Suprapubic skin (tissue), 4 donors: ENCODE measurements at regions not wholly inside any gene's neighbourhood (a gene's known extent, or its start where the extent isn't known, plus 50 kb on each side); places are given as distances from the start of the nearest gene placed in this dataset.

Experiments used
- DNase-seq, 2 donors: peaks; one replicate each; pipeline ENCODE4 v3.0.0-alpha.2; 2019; ENCODE audit warnings: low spot score in 2 of 2
- H3K27ac ChIP-seq: fragments of 200-600 bp; sonication (generic); one replicate; pipeline ENCODE4 v1.5.1; 2019
- H3K27me3 ChIP-seq: fragments of 200-600 bp; sonication (generic); one replicate; pipeline ENCODE4 v1.5.1; 2019
- H3K36me3 ChIP-seq: fragments of 200-600 bp; sonication (generic); one replicate; pipeline ENCODE4 v1.5.1; 2019
- H3K4me1 ChIP-seq: fragments of 200-600 bp; sonication (generic); one replicate; pipeline ENCODE4 v1.5.1; 2019
- H3K4me3 ChIP-seq: fragments of 200-600 bp; sonication (generic); one replicate; pipeline ENCODE4 v1.5.1; 2019; ENCODE audit warnings: mild to moderate bottlenecking
- H3K9me3 ChIP-seq: fragments of 200-600 bp; sonication (generic); one replicate; pipeline ENCODE4 v1.5.1; 2019
- CTCF ChIP-seq, 2 donors: fragments of 200-600 bp in 1 of 2; fragments of 450-650 bp in 1 of 2; sonication (generic) in 1 of 2; IDR thresholded peaks; one replicate each; pipeline ENCODE4 v1.5.1; 2016 to 2019; ENCODE audit warnings: antibody characterized with exemption in 2 of 2, mild to moderate bottlenecking in 1 of 2, moderate library complexity in 1 of 2
- EP300 ChIP-seq: sonication (generic); formaldehyde crosslinking; IDR thresholded peaks from one replicate; pipeline ENCODE4 v1.6.1; 2017; ENCODE audit warnings: antibody characterized with exemption
- POLR2A ChIP-seq, 2 donors: fragments of 450-650 bp; IDR thresholded peaks; one replicate each; pipeline ENCODE4 v1.6.1; 2017; ENCODE audit warnings: antibody characterized with exemption in 2 of 2, mild to moderate bottlenecking in 2 of 2, moderate library complexity in 2 of 2
- POLR2AphosphoS5 ChIP-seq, 3 donors: sonication (generic); formaldehyde crosslinking; IDR thresholded peaks; one replicate each; pipeline ENCODE4 v1.6.1; 2017; ENCODE audit warnings: antibody characterized with exemption in 3 of 3
- WGBS: methylation state at CpG from one replicate; pipeline ENCODE4 v1.1.5; 2018; 5-methylcytosine and 5-hydroxymethylcytosine counted together

- Histone ChIP-seq H3K27ac (no peak overlapping the region), H3K9me3 (no peaks in the 10 kb centered on the region), H3K4me3 (no peak overlapping the region), H3K4me1 (no peaks in the 10 kb centered on the region), H3K36me3 (no peaks in the 10 kb centered on the region), H3K27me3 (no peaks in the 10 kb centered on the region)
- no peak for TF ChIP-seq POLR2A (IDR thresholded peaks at IDR 0.05)
- TF ChIP-seq CTCF (IDR thresholded peaks at IDR 0.05): no peak
- no peak for TF ChIP-seq EP300
- TF ChIP-seq POLR2AphosphoS5 (IDR thresholded peaks at IDR 0.05): no peak
- 65% methylated on average over 5 of the region's 5 CpGs for WGBS
- DNase-seq: no peak
These were observed 63.0 kb upstream of the BASP1 start for GRCh38 chr5:17154211-17154996.

GRCh38 chr5:17156463-17156862 lies 61.0 kb upstream of the BASP1 start:
- Histone ChIP-seq H3K27ac (no peak overlapping the region), H3K27me3 (no peaks in the 10 kb centered on the region), H3K9me3 (no peaks in the 10 kb centered on the region), H3K4me3 (no peak overlapping the region), H3K4me1 (no peaks in the 10 kb centered on the region), H3K36me3 (no peaks in the 10 kb centered on the region)
- TF ChIP-seq EP300 (no peak), POLR2A (IDR thresholded peaks at IDR 0.05) (no peak), POLR2AphosphoS5 (IDR thresholded peaks at IDR 0.05) (no peak), CTCF (IDR thresholded peaks at IDR 0.05) (no peak)
- 97% methylated on average over 4 of the region's 4 CpGs for WGBS
- no peak for DNase-seq

DNA sequence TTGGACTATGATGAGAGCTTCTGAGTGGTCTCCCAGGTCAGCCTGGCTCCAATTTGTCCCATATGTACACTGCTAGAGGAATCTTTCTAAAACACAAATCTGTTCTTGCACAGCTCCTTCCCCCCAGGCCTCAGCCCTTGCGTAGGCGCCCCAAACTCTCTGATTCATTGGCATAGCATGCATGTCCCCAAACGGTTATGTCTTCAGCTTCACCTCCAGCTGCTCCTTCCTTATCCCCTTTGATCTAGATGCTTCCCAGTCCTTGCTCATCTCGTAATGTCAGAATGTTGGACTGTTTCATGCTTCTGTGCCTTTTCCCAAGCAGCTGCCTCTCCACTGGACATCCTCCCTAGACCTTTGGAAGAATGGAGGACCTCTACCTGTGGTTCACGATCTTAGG lies 60.1 kb upstream of the BASP1 start:
- H3K36me3 ChIP-seq: no peaks in the 10 kb centered on the region
- WGBS: 89% methylated on average over 5 of the region's 5 CpGs
- DNase-seq: no peak
- no peaks in the 10 kb centered on the region for H3K4me1 ChIP-seq
- TF ChIP-seq CTCF (IDR thresholded peaks at IDR 0.05): no peak
- TF ChIP-seq POLR2AphosphoS5 (IDR thresholded peaks at IDR 0.05): no peak
- TF ChIP-seq POLR2A (IDR thresholded peaks at IDR 0.05): no peak
- no peak for TF ChIP-seq EP300
- H3K9me3 ChIP-seq: no peaks in the 10 kb centered on the region
- H3K27me3 ChIP-seq: no peaks in the 10 kb centered on the region
- no peak overlapping the region for H3K4me3 ChIP-seq
- H3K27ac ChIP-seq: no peak overlapping the region

DNA sequence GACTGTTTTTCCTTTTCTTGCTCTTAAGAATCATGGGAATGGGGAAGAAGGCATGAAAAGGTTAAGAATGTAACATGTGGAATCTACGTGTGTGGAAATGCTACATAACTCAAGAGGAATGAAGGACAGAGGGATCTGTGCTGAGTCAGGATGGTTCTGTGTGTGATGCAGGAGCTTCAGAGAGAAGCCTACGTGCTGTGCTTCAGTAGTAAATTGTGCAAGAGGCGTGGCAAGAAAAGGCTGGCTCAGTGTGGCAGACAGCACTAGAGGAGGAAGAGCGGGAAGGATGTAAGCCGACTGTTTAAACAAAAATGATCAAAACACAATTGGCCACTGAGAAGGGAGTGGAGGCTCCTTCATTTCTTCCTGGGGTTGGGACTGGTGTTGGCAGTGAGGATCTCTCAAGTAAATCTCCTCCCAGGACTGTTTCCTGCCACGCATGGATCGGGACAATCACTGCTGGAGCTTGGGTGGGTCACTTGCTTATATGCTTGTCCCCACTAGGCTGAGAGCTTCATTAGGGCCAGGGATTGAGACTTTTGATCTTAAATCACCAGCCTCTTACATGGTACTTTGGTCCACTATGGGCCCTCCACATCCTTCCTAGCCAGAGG lies 59.4 kb upstream of the BASP1 start:
- no peaks in the 10 kb centered on the region for H3K27me3 ChIP-seq
- no peak for DNase-seq
- no peak overlapping the region for H3K27ac ChIP-seq
- 84% methylated on average over 7 of the region's 7 CpGs for WGBS
- TF ChIP-seq CTCF (IDR thresholded peaks at IDR 0.05) (no peak), POLR2AphosphoS5 (IDR thresholded peaks at IDR 0.05) (no peak), POLR2A (IDR thresholded peaks at IDR 0.05) (no peak), EP300 (no peak)
- H3K9me3 ChIP-seq: no peaks in the 10 kb centered on the region
- H3K4me1 ChIP-seq: no peaks in the 10 kb centered on the region
- H3K4me3 ChIP-seq: no peak overlapping the region
- no peaks in the 10 kb centered on the region for H3K36me3 ChIP-seq

- Histone ChIP-seq H3K27me3 (no peaks in the 10 kb centered on the region), H3K4me1 (no peaks in the 10 kb centered on the region), H3K4me3 (no peak overlapping the region), H3K36me3 (no peaks in the 10 kb centered on the region), H3K27ac (no peak overlapping the region), H3K9me3 (no peaks in the 10 kb centered on the region)
- WGBS: 53% methylated on average over 2 of the region's 2 CpGs
- DNase-seq: no peak
- no peak for TF ChIP-seq POLR2A (IDR thresholded peaks at IDR 0.05)
- TF ChIP-seq EP300: no peak
- TF ChIP-seq POLR2AphosphoS5 (IDR thresholded peaks at IDR 0.05): no peak
- TF ChIP-seq CTCF (IDR thresholded peaks at IDR 0.05): no peak
These were observed 56.7 kb upstream of the BASP1 start for GRCh38 chr5:17160756-17161040.
